Vagina (tissue), 2 donors: ENCODE measurements at regions not wholly inside any gene's neighbourhood (a gene's known extent, or its start where the extent isn't known, plus 50 kb on each side); places are given as distances from the start of the nearest gene placed in this dataset.

Experiments
- DNase-seq, 2 donors: peaks; one replicate each; pipeline ENCODE4 v3.0.0-alpha.2; 2017; ENCODE audit errors: extremely low spot score in 2 of 2
- H3K27ac ChIP-seq: fragments of 200-600 bp; sonication (generic); one replicate; pipeline ENCODE4 v1.5.1; 2019
- H3K27me3 ChIP-seq: fragments of 200-600 bp; sonication (generic); one replicate; pipeline ENCODE4 v1.5.1; 2019
- H3K36me3 ChIP-seq, 2 donors: fragments of 200-600 bp; sonication (generic); one replicate each; pipeline ENCODE4 v1.5.1; 2017 to 2019
- H3K4me1 ChIP-seq: fragments of 200-600 bp; sonication (generic); one replicate; pipeline ENCODE4 v1.5.1; 2019
- H3K4me3 ChIP-seq, 2 donors: fragments of 200-600 bp; sonication (generic); 1 replicate in 1 of 2; 2 replicates in 1 of 2; pipeline ENCODE4 v1.5.1; 2016 to 2019
- H3K9me3 ChIP-seq: fragments of 200-600 bp; sonication (generic); one replicate; pipeline ENCODE4 v1.5.1; 2019
- CTCF ChIP-seq, 3 experiments: fragments of 450-650 bp in 2 of 3; fragments of 200-600 bp in 1 of 3; sonication (generic) in 1 of 3; IDR thresholded peaks; one replicate each; pipeline ENCODE4 v1.5.1; 2017 to 2019; ENCODE audit warnings: antibody characterized with exemption in 3 of 3, mild to moderate bottlenecking in 2 of 3, moderate library complexity in 2 of 3
- POLR2A ChIP-seq, 2 donors: fragments of 450-650 bp; IDR thresholded peaks; one replicate each; pipeline ENCODE4 v1.6.1; 2017; ENCODE audit warnings: antibody characterized with exemption in 2 of 2, mild to moderate bottlenecking in 2 of 2, moderate library complexity in 2 of 2
- POLR2AphosphoS5 ChIP-seq, 2 donors: sonication (generic); formaldehyde crosslinking; IDR thresholded peaks; one replicate each; pipeline ENCODE4 v1.9.0; 2017; ENCODE audit warnings: antibody characterized with exemption in 2 of 2, mild to moderate bottlenecking in 2 of 2, low read depth in 1 of 2; ENCODE audit not compliant: insufficient read depth in 1 of 2
- intact Hi-C: fragments of 100-400 bp; cut with DNase I; formaldehyde crosslinking; loops from one replicate; pipeline ENCODE4 v1.15.1; 2023

GRCh38 chr11:97430877-97431276 lies 1041.1 kb downstream of the JRKL start:
- intact Hi-C loops: no loop called here
- H3K27ac ChIP-seq: no peak overlapping the region
- no peaks in the 10 kb centered on the region for H3K4me1 ChIP-seq
- H3K4me3 ChIP-seq: no peak overlapping the region
- no peak for TF ChIP-seq POLR2A (IDR thresholded peaks at IDR 0.05)
- no peak for TF ChIP-seq POLR2AphosphoS5 (IDR thresholded peaks at IDR 0.05; ENCODE audit: insufficient read depth in 1 of 2, low read depth in 1 of 2)
- no peak for TF ChIP-seq CTCF (IDR thresholded peaks at IDR 0.05)
- H3K36me3 ChIP-seq: no peaks in the 10 kb centered on the region
- H3K9me3 ChIP-seq: no peaks in the 10 kb centered on the region
- no peak for DNase-seq
- no peaks in the 10 kb centered on the region for H3K27me3 ChIP-seq

GRCh38 chr11:97432926-97433325 lies 1043.1 kb downstream of the JRKL start:
- TF ChIP-seq POLR2AphosphoS5 (IDR thresholded peaks at IDR 0.05; ENCODE audit: insufficient read depth in 1 of 2, low read depth in 1 of 2) (no peak), POLR2A (IDR thresholded peaks at IDR 0.05) (no peak), CTCF (IDR thresholded peaks at IDR 0.05) (no peak)

GRCh38 chr11:97445561-97445960 lies 1055.7 kb downstream of the JRKL start:
- Histone ChIP-seq H3K4me1 (no peaks in the 10 kb centered on the region), H3K36me3 (no peaks in the 10 kb centered on the region), H3K27me3 (no peaks in the 10 kb centered on the region), H3K27ac (no peak overlapping the region), H3K9me3 (no peaks in the 10 kb centered on the region), H3K4me3 (no peak overlapping the region)
- no peak for DNase-seq
- intact Hi-C loops: no loop called here
- TF ChIP-seq CTCF (IDR thresholded peaks at IDR 0.05): no peak
- no peak for TF ChIP-seq POLR2AphosphoS5 (IDR thresholded peaks at IDR 0.05; ENCODE audit: insufficient read depth in 1 of 2, low read depth in 1 of 2)
- no peak for TF ChIP-seq POLR2A (IDR thresholded peaks at IDR 0.05)

More at GRCh38 chr11:97432926-97433325, 1043.1 kb downstream of the JRKL start:
- Histone ChIP-seq H3K27me3 (no peaks in the 10 kb centered on the region), H3K4me3 (no peak overlapping the region), H3K4me1 (no peaks in the 10 kb centered on the region), H3K27ac (no peak overlapping the region), H3K36me3 (no peaks in the 10 kb centered on the region), H3K9me3 (no peaks in the 10 kb centered on the region)
- DNase-seq: no peak
- intact Hi-C loops: no loop called here

GRCh38 chr11:97451441-97451840 lies 1061.6 kb downstream of the JRKL start:
- intact Hi-C loops: no loop called here
- Histone ChIP-seq H3K27me3 (no peaks in the 10 kb centered on the region), H3K4me1 (no peaks in the 10 kb centered on the region), H3K27ac (no peak overlapping the region), H3K36me3 (no peaks in the 10 kb centered on the region), H3K9me3 (no peaks in the 10 kb centered on the region), H3K4me3 (no peak overlapping the region)
- no peak for TF ChIP-seq POLR2AphosphoS5 (IDR thresholded peaks at IDR 0.05; ENCODE audit: insufficient read depth in 1 of 2, low read depth in 1 of 2)
- no peak for TF ChIP-seq POLR2A (IDR thresholded peaks at IDR 0.05)
- no peak for TF ChIP-seq CTCF (IDR thresholded peaks at IDR 0.05)
- DNase-seq: no peak

GRCh38 chr11:97454988-97455387 lies 1065.2 kb downstream of the JRKL start:
- Histone ChIP-seq H3K36me3 (no peaks in the 10 kb centered on the region), H3K4me1 (no peaks in the 10 kb centered on the region), H3K9me3 (no peaks in the 10 kb centered on the region), H3K27ac (no peak overlapping the region), H3K4me3 (no peak overlapping the region), H3K27me3 (no peaks in the 10 kb centered on the region)
- no peak for TF ChIP-seq POLR2AphosphoS5 (IDR thresholded peaks at IDR 0.05; ENCODE audit: insufficient read depth in 1 of 2, low read depth in 1 of 2)
- TF ChIP-seq CTCF (IDR thresholded peaks at IDR 0.05): no peak
- no peak for TF ChIP-seq POLR2A (IDR thresholded peaks at IDR 0.05)
- no peak for DNase-seq
- intact Hi-C loops: no loop called here
